AG04449 (cell line): ENCODE measurements at regions not wholly inside any gene's neighbourhood (a gene's known extent, or its start where the extent isn't known, plus 50 kb on each side); places are given as distances from the start of the nearest gene placed in this dataset.

Source experiments
- CTCF ChIA-PET: fragments of 350-600 bp; formaldehyde crosslinking; extraction: SDS; loops from one replicate; lab custom pipeline; 2021; ENCODE audit warnings: antibody characterized with exemption; lab: Yijun Ruan, JAX
- POLR2A ChIA-PET: fragments of 400-600, 350-600 bp; formaldehyde crosslinking; extraction: SDS; loops from one replicate; lab custom pipeline; 2020; ENCODE audit warnings: antibody characterized with exemption, inconsistent platforms; lab: Yijun Ruan, JAX
- DNase-seq: peaks from one replicate; pipeline ENCODE4 v3.0.0-alpha.2; 2010; ENCODE audit warnings: low read depth, low spot score
- H3K4me3 ChIP-seq: 2 replicates; pipeline ENCODE4 v1.5.1; 2011; ENCODE audit warnings: low read depth, mild to moderate bottlenecking, control low read depth, low read length
- CTCF ChIP-seq: IDR thresholded peaks from one replicate; pipeline ENCODE4 v1.5.1; 2011; ENCODE audit warnings: mild to moderate bottlenecking, moderate library complexity, low read length, control low read depth, inconsistent platforms; ENCODE audit not compliant: insufficient read depth; ENCODE audit errors: missing control alignments

GRCh38 chr15:93987068-93987467 lies 244.3 kb upstream of the MCTP2 start:
- no peak for DNase-seq
- ChIA-PET CTCF (interaction anchor here (0.7 to 3.9 kb wide), 4 partner anchors 10 to 156 kb away, joined by 3 to 18 read pairs (median 9); no protein-coding TSS in a partner anchor), POLR2A (no interaction called here)
- no peak overlapping the region for H3K4me3 ChIP-seq
- no peak for TF ChIP-seq CTCF

GRCh38 chr15:93986400-93986984 lies 244.9 kb upstream of the MCTP2 start:
- CTCF ChIA-PET: interaction anchor here (0.9 to 3.9 kb wide), 5 partner anchors 10 to 134 kb away, joined by 3 to 18 read pairs (median 5); no protein-coding TSS in a partner anchor
- DNase-seq: no peak
- H3K4me3 ChIP-seq: no peak overlapping the region
- no peak for TF ChIP-seq CTCF
- POLR2A ChIA-PET: no interaction called here

- no peak for DNase-seq
- H3K4me3 ChIP-seq: no peak overlapping the region
- ChIA-PET CTCF (interaction anchor here (0.9 to 3.9 kb wide), 5 partner anchors 9 to 134 kb away, joined by 3 to 18 read pairs (median 5); no protein-coding TSS in a partner anchor), POLR2A (no interaction called here)
- TF ChIP-seq CTCF: no peak
These were observed 245.4 kb upstream of the MCTP2 start for GRCh38 chr15:93985925-93986324.

- no peak overlapping the region for H3K4me3 ChIP-seq
- no peak for DNase-seq
- CTCF ChIA-PET: interaction anchor here (0.8 to 3.9 kb wide), 3 partner anchors 11 to 135 kb away, joined by 3 to 18 read pairs (median 12); no protein-coding TSS in a partner anchor
- POLR2A ChIA-PET: no interaction called here
- TF ChIP-seq CTCF: no peak
These were observed 246.2 kb upstream of the MCTP2 start for GRCh38 chr15:93985176-93985575.

GRCh38 chr15:93983526-93983925 lies 247.8 kb upstream of the MCTP2 start:
- DNase-seq: no peak
- ChIA-PET POLR2A (no interaction called here), CTCF (interaction anchor here (1.3 to 5.0 kb wide), 3 partner anchors 9 to 136 kb away, joined by 5 to 44 read pairs (median 12); no protein-coding TSS in a partner anchor)
- H3K4me3 ChIP-seq: no peak overlapping the region
- TF ChIP-seq CTCF: no peak

GRCh38 chr15:93982226-93982727 lies 249.1 kb upstream of the MCTP2 start:
- DNase-seq: no peak
- CTCF ChIA-PET: interaction anchor here (5.0 kb wide), 1 partner anchor 137 kb away, joined by 44 read pairs; no protein-coding TSS in a partner anchor
- no peak for TF ChIP-seq CTCF
- H3K4me3 ChIP-seq: no peak overlapping the region
- POLR2A ChIA-PET: no interaction called here
